ENCODE measurements at regions not wholly inside any gene's neighbourhood (a gene's known extent, or its start where the extent isn't known, plus 50 kb on each side); places are given as distances from the start of the nearest gene placed in this dataset.

- no peak for TF ChIP-seq MAX (IDR thresholded peaks at IDR 0.05)
Measured at GRCh38 chr10:24150853-24151252, 58.1 kb upstream of the KIAA1217 start (continued).
